ENCODE measurements at regions not wholly inside any gene's neighbourhood (a gene's known extent, or its start where the extent isn't known, plus 50 kb on each side); places are given as distances from the start of the nearest gene placed in this dataset.

DNA sequence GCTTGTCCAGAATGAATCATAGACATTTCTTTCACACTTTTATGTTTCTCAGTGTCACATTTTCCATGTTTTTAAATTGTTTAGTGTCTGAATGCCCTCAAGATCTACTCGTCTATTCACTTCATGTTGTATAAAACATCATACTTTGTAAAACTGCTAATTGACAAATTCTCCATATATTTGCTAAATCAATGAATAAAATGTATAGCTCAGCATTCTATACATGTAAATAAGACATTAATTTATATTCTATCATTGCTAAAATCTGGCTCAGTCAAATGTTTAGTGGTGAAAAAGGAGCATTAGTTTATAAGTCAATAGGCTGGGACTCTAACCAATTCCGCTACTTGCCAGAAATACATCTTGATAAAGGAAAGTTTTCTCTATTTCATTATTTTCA, 379.6 kb downstream of the NAF1 start:
- DNase-seq (ENCODE audit: extremely low spot score, unreplicated experiment): no peak
- Mint-ChIP-seq H3K9me3 (ENCODE audit: unreplicated experiment) (no peaks in the 10 kb centered on the region), H3K27me3 (ENCODE audit: unreplicated experiment) (peaks cover 40% of the 10 kb centered on the region), H3K27ac (ENCODE audit: unreplicated experiment) (no peak overlapping the region), H3K4me1 (ENCODE audit: unreplicated experiment) (no peaks in the 10 kb centered on the region), H3K36me3 (ENCODE audit: unreplicated experiment) (no peaks in the 10 kb centered on the region), H3K4me3 (ENCODE audit: unreplicated experiment) (no peak overlapping the region)
- TF ChIP-seq, protein P1, sequence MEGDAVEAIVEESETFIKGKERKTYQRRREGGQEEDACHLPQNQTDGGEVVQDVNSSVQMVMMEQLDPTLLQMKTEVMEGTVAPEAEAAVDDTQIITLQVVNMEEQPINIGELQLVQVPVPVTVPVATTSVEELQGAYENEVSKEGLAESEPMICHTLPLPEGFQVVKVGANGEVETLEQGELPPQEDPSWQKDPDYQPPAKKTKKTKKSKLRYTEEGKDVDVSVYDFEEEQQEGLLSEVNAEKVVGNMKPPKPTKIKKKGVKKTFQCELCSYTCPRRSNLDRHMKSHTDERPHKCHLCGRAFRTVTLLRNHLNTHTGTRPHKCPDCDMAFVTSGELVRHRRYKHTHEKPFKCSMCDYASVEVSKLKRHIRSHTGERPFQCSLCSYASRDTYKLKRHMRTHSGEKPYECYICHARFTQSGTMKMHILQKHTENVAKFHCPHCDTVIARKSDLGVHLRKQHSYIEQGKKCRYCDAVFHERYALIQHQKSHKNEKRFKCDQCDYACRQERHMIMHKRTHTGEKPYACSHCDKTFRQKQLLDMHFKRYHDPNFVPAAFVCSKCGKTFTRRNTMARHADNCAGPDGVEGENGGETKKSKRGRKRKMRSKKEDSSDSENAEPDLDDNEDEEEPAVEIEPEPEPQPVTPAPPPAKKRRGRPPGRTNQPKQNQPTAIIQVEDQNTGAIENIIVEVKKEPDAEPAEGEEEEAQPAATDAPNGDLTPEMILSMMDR (IDR thresholded peaks at IDR 0.05): no peak

DNA sequence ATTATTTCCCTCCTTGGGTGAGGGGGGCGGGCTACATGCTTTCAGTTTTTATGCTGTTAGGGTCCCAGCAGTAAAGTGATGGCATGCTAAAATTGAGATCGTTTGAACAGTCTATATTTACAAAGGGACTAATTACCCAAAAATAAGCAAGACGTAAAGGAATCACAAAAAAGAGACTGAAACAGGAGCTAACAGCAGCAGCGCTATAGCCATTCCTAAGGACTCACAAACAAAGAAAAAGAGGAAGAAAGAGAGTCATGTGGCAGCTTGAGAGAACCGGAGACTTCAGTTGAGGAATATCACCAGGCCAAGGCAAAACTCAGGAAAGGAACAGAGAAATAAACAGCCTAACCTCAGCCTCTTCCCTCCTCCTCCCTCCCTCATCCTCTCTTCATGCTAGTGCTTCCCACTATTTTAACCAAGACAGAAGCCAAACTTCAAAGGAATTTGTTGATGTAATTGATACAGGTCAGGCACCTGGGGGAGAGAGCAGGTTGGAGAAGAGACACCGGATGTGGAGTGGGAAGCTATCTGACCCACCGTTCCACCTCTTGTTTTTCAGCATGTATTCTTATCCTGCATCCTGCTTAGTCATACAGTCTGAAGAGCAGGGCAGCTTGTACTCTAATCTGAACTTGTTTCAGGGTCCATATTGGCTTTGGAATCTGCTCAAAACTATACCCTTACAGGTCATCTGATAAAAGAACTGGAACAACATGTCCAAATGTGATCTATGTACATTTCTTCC, 383.7 kb downstream of the NAF1 start:
- Mint-ChIP-seq H3K27ac (ENCODE audit: unreplicated experiment) (no peak overlapping the region), H3K36me3 (ENCODE audit: unreplicated experiment) (no peaks in the 10 kb centered on the region), H3K4me3 (ENCODE audit: unreplicated experiment) (no peak overlapping the region), H3K27me3 (ENCODE audit: unreplicated experiment) (peaks cover 26% of the 10 kb centered on the region), H3K4me1 (ENCODE audit: unreplicated experiment) (no peaks in the 10 kb centered on the region), H3K9me3 (ENCODE audit: unreplicated experiment) (no peaks in the 10 kb centered on the region)
- TF ChIP-seq, protein P1 (IDR thresholded peaks at IDR 0.05): no peak
- no peak for DNase-seq (ENCODE audit: extremely low spot score, unreplicated experiment)

DNA sequence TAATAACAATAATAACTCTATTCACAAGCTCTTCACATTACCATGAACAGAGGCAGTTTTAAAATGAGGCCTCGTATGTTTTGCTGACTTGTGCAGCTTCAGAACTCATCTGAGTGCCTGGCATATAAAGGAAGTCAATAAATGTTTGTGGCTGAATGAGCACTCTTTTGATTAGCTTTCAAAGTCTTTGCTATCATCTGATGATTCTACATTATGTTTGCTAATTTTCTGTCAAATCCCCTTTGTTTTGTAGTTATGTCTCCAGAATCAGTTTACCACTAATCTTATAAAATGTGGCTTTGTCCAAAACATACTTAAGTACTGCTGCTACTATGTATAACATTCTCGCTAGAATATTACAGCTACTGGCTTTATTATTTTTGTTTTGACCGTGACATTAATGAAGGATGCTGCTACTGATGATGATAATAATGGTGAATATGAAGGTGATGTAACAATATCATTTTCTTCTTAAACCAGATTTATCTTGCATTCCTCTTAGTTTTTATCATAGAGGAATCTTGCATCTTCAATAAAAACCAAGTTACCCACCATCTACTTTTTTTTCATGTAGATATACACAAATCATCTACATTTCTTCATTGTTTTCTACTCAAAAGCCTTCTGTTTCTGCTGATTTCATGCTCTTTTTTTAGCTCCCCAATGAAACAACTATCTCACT, 384.5 kb downstream of the NAF1 start:
- no peak for DNase-seq (ENCODE audit: extremely low spot score, unreplicated experiment)
- Mint-ChIP-seq H3K27me3 (ENCODE audit: unreplicated experiment) (peaks cover 26% of the 10 kb centered on the region), H3K9me3 (ENCODE audit: unreplicated experiment) (no peaks in the 10 kb centered on the region), H3K4me1 (ENCODE audit: unreplicated experiment) (no peaks in the 10 kb centered on the region), H3K36me3 (ENCODE audit: unreplicated experiment) (no peaks in the 10 kb centered on the region), H3K4me3 (ENCODE audit: unreplicated experiment) (no peak overlapping the region), H3K27ac (ENCODE audit: unreplicated experiment) (no peak overlapping the region)
- TF ChIP-seq, protein P1 (IDR thresholded peaks at IDR 0.05): no peak

DNA sequence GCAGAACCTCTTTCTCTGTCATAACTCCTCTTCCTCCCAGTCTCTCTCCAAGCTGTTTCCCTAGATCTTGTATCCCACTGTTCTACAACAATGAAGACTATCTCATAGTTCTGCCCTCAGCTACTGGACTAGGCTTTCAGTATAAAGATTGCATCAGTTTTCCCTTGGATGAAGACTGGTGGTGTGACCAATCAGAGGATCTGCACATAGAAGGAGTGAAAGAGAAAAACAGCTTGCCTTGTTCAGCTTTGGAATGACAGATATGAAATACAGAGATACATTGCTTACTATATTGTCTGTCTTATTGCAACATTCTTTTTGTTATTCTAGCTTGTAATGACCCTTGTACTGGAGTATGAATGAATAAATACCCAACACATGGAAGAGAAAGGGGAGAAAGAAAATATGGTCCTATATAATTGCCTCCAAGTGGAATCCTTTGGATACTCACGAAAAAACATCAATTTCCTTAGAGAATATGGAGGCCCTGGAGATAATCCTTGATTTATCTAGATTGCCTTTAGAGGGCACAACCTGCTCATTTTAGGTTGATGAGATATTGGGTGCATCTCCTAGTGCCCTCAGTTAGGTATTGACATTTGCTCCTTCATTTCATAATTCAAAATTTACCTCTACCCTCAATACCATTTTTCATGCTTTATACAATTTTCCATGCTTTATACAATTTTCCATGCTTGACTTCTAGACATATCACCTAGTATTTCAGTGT, 395.8 kb downstream of the NAF1 start:
- H3K9me3 Mint-ChIP-seq (ENCODE audit: unreplicated experiment): no peaks in the 10 kb centered on the region
- TF ChIP-seq, protein P1 (IDR thresholded peaks at IDR 0.05): no peak
- no peak overlapping the region for H3K4me3 Mint-ChIP-seq (ENCODE audit: unreplicated experiment)
- DNase-seq (ENCODE audit: extremely low spot score, unreplicated experiment): no peak
- H3K36me3 Mint-ChIP-seq (ENCODE audit: unreplicated experiment): no peaks in the 10 kb centered on the region
- no peak overlapping the region for H3K27ac Mint-ChIP-seq (ENCODE audit: unreplicated experiment)
- H3K4me1 Mint-ChIP-seq (ENCODE audit: unreplicated experiment): no peaks in the 10 kb centered on the region
- peaks cover 19% of the 10 kb centered on the region for H3K27me3 Mint-ChIP-seq (ENCODE audit: unreplicated experiment)

DNA sequence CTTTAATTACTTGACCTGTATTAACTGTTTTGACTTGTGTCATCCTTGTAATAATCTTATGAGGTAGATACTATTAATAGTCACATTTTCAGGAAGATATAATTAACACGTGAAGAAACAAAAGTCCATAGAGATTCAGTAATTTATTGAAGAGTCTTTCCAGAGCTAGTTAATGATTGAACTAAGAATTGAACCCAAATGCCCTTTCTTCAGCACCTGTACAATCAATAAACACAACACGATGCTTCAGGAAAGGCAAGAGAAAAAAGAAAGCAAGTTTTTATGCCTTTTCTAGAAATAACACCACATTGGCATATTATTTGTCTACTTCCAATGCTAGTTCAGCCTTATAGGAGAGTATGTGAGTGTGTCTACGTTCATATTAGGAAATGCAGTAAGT, 399.6 kb downstream of the NAF1 start:
- no peaks in the 10 kb centered on the region for H3K9me3 Mint-ChIP-seq (ENCODE audit: unreplicated experiment)
- no peak for DNase-seq (ENCODE audit: extremely low spot score, unreplicated experiment)
- H3K27me3 Mint-ChIP-seq (ENCODE audit: unreplicated experiment): peaks cover 30% of the 10 kb centered on the region
- no peaks in the 10 kb centered on the region for H3K4me1 Mint-ChIP-seq (ENCODE audit: unreplicated experiment)
- no peak overlapping the region for H3K27ac Mint-ChIP-seq (ENCODE audit: unreplicated experiment)
- TF ChIP-seq, protein P1 (IDR thresholded peaks at IDR 0.05): no peak
- no peaks in the 10 kb centered on the region for H3K36me3 Mint-ChIP-seq (ENCODE audit: unreplicated experiment)
- no peak overlapping the region for H3K4me3 Mint-ChIP-seq (ENCODE audit: unreplicated experiment)

Measured in osteocyte (in vitro differentiated cells).